ENCODE measurements at regions not wholly inside any gene's neighbourhood (a gene's known extent, or its start where the extent isn't known, plus 50 kb on each side); places are given as distances from the start of the nearest gene placed in this dataset.

DNA sequence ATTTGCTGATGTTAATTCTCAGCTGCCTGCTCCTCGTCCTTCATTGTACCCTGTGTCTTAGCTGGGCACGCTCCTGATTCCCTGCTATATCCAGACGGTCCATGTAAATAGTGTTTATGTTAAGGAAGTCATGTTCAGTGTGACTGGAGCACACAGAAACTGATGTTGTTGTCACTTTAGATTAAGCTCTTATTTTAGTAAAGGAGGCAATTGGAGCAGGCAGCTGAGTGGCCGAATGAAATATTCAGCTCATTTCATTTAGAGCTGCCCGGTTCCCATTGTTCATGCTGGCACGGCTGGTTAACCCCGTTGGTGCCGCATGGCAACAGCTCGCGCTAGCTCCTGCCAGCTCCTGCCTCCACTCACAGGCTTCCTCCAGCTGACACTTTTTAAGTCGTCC is 446.8 kb upstream of the SOX5 start:
- TF ChIP-seq POLR2A (IDR thresholded peaks at IDR 0.05; ENCODE audit: low read length) (no peak), TP53 (CRISPR knock-in tag; IDR thresholded peaks at IDR 0.05) (no peak), EP300 (IDR thresholded peaks at IDR 0.05) (no peak), ZC3H11A (IDR thresholded peaks at IDR 0.05) (no peak), CTCF (IDR thresholded peaks at IDR 0.05) (no peak), SMC3 (IDR thresholded peaks at IDR 0.05) (no peak), MAX (IDR thresholded peaks at IDR 0.05) (no peak), KDM5A (IDR thresholded peaks at IDR 0.05) (no peak), CEBPB (IDR thresholded peaks at IDR 0.05) (no peak), FOSL2 (IDR thresholded peaks at IDR 0.05) (no peak), FOSL2 (CRISPR knock-in tag; IDR thresholded peaks at IDR 0.05) (no peak)
